Neural cell (in vitro differentiated cells): ENCODE measurements at regions not wholly inside any gene's neighbourhood (a gene's known extent, or its start where the extent isn't known, plus 50 kb on each side); places are given as distances from the start of the nearest gene placed in this dataset.

Experiments used
- H2AFZ ChIP-seq: fragments of 200-600, 300-800 bp; sonication (generic), shearing (Covaris generic); 2 replicates; pipeline ENCODE4 v1.6.0; 2014; ENCODE audit warnings: low read depth, mild to moderate bottlenecking, antibody characterized with exemption, low read length, moderate library complexity
- H3F3A ChIP-seq: fragments of 200-600 bp; shearing (Covaris generic); 2 replicates; pipeline ENCODE4 v1.6.1; 2016; ENCODE audit warnings: mild to moderate bottlenecking, moderate library complexity, mixed read lengths, antibody characterized with exemption, low read length; ENCODE audit not compliant: insufficient read depth, poor library complexity, severe bottlenecking
- H3K27ac ChIP-seq: fragments of 200-600, 300-800 bp; sonication (generic), shearing (Covaris generic); 2 replicates; pipeline ENCODE4 v1.5.1; 2014; ENCODE audit warnings: mild to moderate bottlenecking, low read length, moderate library complexity
- H3K27me3 ChIP-seq: fragments of 300-800, 200-600 bp; sonication (generic), shearing (Covaris generic); 2 replicates; pipeline ENCODE4 v1.6.0; 2014; ENCODE audit warnings: mild to moderate bottlenecking, low read depth, low read length, moderate library complexity; ENCODE audit not compliant: insufficient read depth
- H3K36me3 ChIP-seq: fragments of 300-800, 200-600 bp; sonication (generic), shearing (Covaris generic); 2 replicates; pipeline ENCODE4 v1.5.1; 2014; ENCODE audit warnings: mild to moderate bottlenecking, antibody characterized with exemption, low read length, moderate library complexity; ENCODE audit not compliant: insufficient read depth
- H3K4me2 ChIP-seq: fragments of 300-800, 200-600 bp; sonication (generic), shearing (Covaris generic); 2 replicates; pipeline ENCODE4 v1.6.0; 2014; ENCODE audit warnings: mild to moderate bottlenecking, low read length
- H3K4me3 ChIP-seq: fragments of 300-800, 200-600 bp; sonication (generic), shearing (Covaris generic); 2 replicates; pipeline ENCODE4 v1.5.1; 2014; ENCODE audit warnings: mild to moderate bottlenecking, low read length, moderate library complexity
- H3K79me2 ChIP-seq: fragments of 200-600 bp; shearing (Covaris generic); replicated peaks from 2 replicates; pipeline ENCODE4 v1.6.0; 2014; ENCODE audit warnings: mild to moderate bottlenecking, low read length, moderate library complexity; ENCODE audit not compliant: insufficient read depth
- H3K9ac ChIP-seq: fragments of 300-800, 200-600 bp; sonication (generic), shearing (Covaris generic); 2 replicates; pipeline ENCODE4 v1.6.1; 2016; ENCODE audit warnings: mild to moderate bottlenecking, low read length, mixed read lengths
- H3K9me2 ChIP-seq: fragments of 200-600 bp; shearing (Covaris generic); 2 replicates; pipeline ENCODE4 v1.6.1; 2016; ENCODE audit warnings: mild to moderate bottlenecking, low read length, mixed read lengths; ENCODE audit not compliant: insufficient read depth
- H3K9me3 ChIP-seq: fragments of 200-600, 300-800 bp; sonication (generic), shearing (Covaris generic); 2 replicates; pipeline ENCODE4 v1.6.1; 2016; ENCODE audit warnings: mild to moderate bottlenecking, mixed run types, low read length, moderate library complexity, mixed read lengths
- H4K20me1 ChIP-seq: fragments of 200-600 bp; shearing (Covaris generic); 2 replicates; pipeline ENCODE4 v1.6.1; 2016; ENCODE audit warnings: mild to moderate bottlenecking, mixed run types; ENCODE audit not compliant: insufficient read depth
- EP300 ChIP-seq: fragments of 450-650 bp; conservative IDR thresholded peaks from 2 replicates; pipeline ENCODE4 v1.6.1; 2014; ENCODE audit warnings: antibody characterized with exemption, mild to moderate bottlenecking, moderate library complexity; ENCODE audit not compliant: poor library complexity, severe bottlenecking
- EZH2 ChIP-seq: fragments of 200-600, 300-800 bp; shearing (Covaris generic), sonication (generic); IDR thresholded peaks from 2 replicates; pipeline ENCODE4 v1.6.1; 2014; ENCODE audit warnings: antibody characterized with exemption, low read length, borderline replicate concordance, mild to moderate bottlenecking; ENCODE audit not compliant: insufficient read depth, poor library complexity, severe bottlenecking
- MXI1 ChIP-seq: fragments of 450-650 bp; conservative IDR thresholded peaks from 2 replicates; pipeline ENCODE4 v1.6.1; 2014; ENCODE audit warnings: antibody characterized with exemption, mild to moderate bottlenecking; ENCODE audit not compliant: poor library complexity, severe bottlenecking
- POLR2AphosphoS5 ChIP-seq: IDR thresholded peaks from 2 replicates; pipeline ENCODE4 v1.6.1; 2012
- RAD21 ChIP-seq: fragments of 450-650 bp; conservative IDR thresholded peaks from 2 replicates; pipeline ENCODE4 v1.6.1; 2014; ENCODE audit warnings: antibody characterized with exemption, mild to moderate bottlenecking, moderate library complexity
- SMC3 ChIP-seq: fragments of 450-650 bp; conservative IDR thresholded peaks from 2 replicates; pipeline ENCODE4 v1.6.1; 2014; ENCODE audit warnings: antibody characterized with exemption, mild to moderate bottlenecking, moderate library complexity; ENCODE audit not compliant: poor library complexity
- TAF1 ChIP-seq: IDR thresholded peaks from 2 replicates; pipeline ENCODE4 v1.6.1; 2012; ENCODE audit warnings: low read depth
- TF ChIP-seq, protein P1 (sequence below): fragments of 450-650 bp; IDR thresholded peaks from 2 replicates; pipeline ENCODE4 v1.5.1; 2014; ENCODE audit warnings: antibody characterized with exemption, mild to moderate bottlenecking, moderate library complexity; ENCODE audit not compliant: poor library complexity, severe bottlenecking
- TF ChIP-seq, protein P2 (sequence below): IDR thresholded peaks from 2 replicates; pipeline ENCODE4 v1.6.1; 2012; ENCODE audit warnings: borderline replicate concordance

- TF ChIP-seq, protein P1, sequence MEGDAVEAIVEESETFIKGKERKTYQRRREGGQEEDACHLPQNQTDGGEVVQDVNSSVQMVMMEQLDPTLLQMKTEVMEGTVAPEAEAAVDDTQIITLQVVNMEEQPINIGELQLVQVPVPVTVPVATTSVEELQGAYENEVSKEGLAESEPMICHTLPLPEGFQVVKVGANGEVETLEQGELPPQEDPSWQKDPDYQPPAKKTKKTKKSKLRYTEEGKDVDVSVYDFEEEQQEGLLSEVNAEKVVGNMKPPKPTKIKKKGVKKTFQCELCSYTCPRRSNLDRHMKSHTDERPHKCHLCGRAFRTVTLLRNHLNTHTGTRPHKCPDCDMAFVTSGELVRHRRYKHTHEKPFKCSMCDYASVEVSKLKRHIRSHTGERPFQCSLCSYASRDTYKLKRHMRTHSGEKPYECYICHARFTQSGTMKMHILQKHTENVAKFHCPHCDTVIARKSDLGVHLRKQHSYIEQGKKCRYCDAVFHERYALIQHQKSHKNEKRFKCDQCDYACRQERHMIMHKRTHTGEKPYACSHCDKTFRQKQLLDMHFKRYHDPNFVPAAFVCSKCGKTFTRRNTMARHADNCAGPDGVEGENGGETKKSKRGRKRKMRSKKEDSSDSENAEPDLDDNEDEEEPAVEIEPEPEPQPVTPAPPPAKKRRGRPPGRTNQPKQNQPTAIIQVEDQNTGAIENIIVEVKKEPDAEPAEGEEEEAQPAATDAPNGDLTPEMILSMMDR: no peak
- TF ChIP-seq EP300: no peak
- TF ChIP-seq MXI1: no peak
- no peak for TF ChIP-seq TAF1
- TF ChIP-seq RAD21: no peak
- TF ChIP-seq POLR2AphosphoS5: no peak
- TF ChIP-seq SMC3: no peak
- TF ChIP-seq EZH2: no peak
- TF ChIP-seq, protein P2, sequence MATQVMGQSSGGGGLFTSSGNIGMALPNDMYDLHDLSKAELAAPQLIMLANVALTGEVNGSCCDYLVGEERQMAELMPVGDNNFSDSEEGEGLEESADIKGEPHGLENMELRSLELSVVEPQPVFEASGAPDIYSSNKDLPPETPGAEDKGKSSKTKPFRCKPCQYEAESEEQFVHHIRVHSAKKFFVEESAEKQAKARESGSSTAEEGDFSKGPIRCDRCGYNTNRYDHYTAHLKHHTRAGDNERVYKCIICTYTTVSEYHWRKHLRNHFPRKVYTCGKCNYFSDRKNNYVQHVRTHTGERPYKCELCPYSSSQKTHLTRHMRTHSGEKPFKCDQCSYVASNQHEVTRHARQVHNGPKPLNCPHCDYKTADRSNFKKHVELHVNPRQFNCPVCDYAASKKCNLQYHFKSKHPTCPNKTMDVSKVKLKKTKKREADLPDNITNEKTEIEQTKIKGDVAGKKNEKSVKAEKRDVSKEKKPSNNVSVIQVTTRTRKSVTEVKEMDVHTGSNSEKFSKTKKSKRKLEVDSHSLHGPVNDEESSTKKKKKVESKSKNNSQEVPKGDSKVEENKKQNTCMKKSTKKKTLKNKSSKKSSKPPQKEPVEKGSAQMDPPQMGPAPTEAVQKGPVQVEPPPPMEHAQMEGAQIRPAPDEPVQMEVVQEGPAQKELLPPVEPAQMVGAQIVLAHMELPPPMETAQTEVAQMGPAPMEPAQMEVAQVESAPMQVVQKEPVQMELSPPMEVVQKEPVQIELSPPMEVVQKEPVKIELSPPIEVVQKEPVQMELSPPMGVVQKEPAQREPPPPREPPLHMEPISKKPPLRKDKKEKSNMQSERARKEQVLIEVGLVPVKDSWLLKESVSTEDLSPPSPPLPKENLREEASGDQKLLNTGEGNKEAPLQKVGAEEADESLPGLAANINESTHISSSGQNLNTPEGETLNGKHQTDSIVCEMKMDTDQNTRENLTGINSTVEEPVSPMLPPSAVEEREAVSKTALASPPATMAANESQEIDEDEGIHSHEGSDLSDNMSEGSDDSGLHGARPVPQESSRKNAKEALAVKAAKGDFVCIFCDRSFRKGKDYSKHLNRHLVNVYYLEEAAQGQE: no peak
- H3K79me2 ChIP-seq: no peaks in the 10 kb centered on the region
- no peaks in the 10 kb centered on the region for H3K9me2 ChIP-seq
- H3K36me3 ChIP-seq: no peaks in the 10 kb centered on the region
- no peak overlapping the region for H3K9ac ChIP-seq
- H3K27me3 ChIP-seq: no peaks in the 10 kb centered on the region
- H2AFZ ChIP-seq: no peak overlapping the region
- H3F3A ChIP-seq: no peaks in the 10 kb centered on the region
- H3K27ac ChIP-seq: no peak overlapping the region
- no peaks in the 10 kb centered on the region for H3K9me3 ChIP-seq
- H3K4me2 ChIP-seq: no peak overlapping the region
- no peaks in the 10 kb centered on the region for H4K20me1 ChIP-seq
- H3K4me3 ChIP-seq: no peak overlapping the region
Measured at GRCh38 chr6:114886670-114887436, 544.0 kb upstream of the HS3ST5 start.

DNA sequence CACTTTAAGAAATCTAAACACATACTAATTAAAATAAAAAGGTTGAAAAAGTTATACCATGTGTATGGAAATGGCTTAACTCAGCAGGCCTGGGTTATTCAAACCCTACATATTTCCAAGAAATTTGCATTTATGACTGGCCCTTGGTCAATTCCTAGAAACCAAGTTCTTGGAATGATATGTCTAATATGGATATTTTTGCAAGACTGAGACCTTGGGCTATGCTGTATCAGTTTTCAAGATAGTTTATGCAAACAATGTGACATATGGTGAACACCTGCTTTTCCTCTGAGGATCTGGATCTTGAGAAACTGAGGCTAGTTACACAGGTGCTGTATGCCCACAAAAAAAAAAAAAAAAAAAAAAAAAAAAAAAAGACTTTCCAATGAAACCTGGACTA, 536.9 kb upstream of the HS3ST5 start:
- Histone ChIP-seq H3K36me3 (no peaks in the 10 kb centered on the region), H3K9ac (no peak overlapping the region), H3K9me3 (no peaks in the 10 kb centered on the region), H3K9me2 (no peaks in the 10 kb centered on the region), H2AFZ (no peak overlapping the region), H3K4me3 (no peak overlapping the region), H3F3A (no peaks in the 10 kb centered on the region), H3K4me2 (no peak overlapping the region), H3K79me2 (no peaks in the 10 kb centered on the region), H3K27me3 (no peaks in the 10 kb centered on the region), H4K20me1 (no peaks in the 10 kb centered on the region), H3K27ac (no peak overlapping the region)
- no peak for TF ChIP-seq SMC3
- TF ChIP-seq, protein P1: no peak
- no peak for TF ChIP-seq EP300
- no peak for TF ChIP-seq POLR2AphosphoS5
- TF ChIP-seq, protein P2: no peak
- no peak for TF ChIP-seq TAF1
- TF ChIP-seq MXI1: no peak
